ENCODE measurements at regions not wholly inside any gene's neighbourhood (a gene's known extent, or its start where the extent isn't known, plus 50 kb on each side); places are given as distances from the start of the nearest gene placed in this dataset.

GRCh38 chr12:124718458-124718857 is 145.2 kb downstream of the SCARB1 start:
- no peak overlapping the region for H2AK5ac ChIP-seq (ENCODE audit: low read length)
- no CpG with 5 or more reads among the region's 8 CpGs for WGBS (ENCODE audit: extremely low coverage, insufficient coverage, insufficient read length)
- no peak overlapping the region for H2BK12ac ChIP-seq (ENCODE audit: low read length)
- no peaks in the 10 kb centered on the region for H3K79me2 ChIP-seq (ENCODE audit: control insufficient read depth, insufficient read depth, low read length, poor library complexity)
- H4K8ac ChIP-seq (ENCODE audit: low read depth, low read length): no peak overlapping the region
- H4K91ac ChIP-seq (ENCODE audit: low read depth, low read length): no peak overlapping the region
- H3K4me2 ChIP-seq (ENCODE audit: low read length): no peak overlapping the region
- H3K9ac ChIP-seq (ENCODE audit: low read length): no peak overlapping the region
- peaks cover 2% of the 10 kb centered on the region for H3K9me3 ChIP-seq (ENCODE audit: insufficient read depth, low read depth, low read length)
- no peak overlapping the region for H4K12ac ChIP-seq (ENCODE audit: low read depth, low read length)
- no peak overlapping the region for H2BK120ac ChIP-seq (ENCODE audit: insufficient read depth, low read length, poor library complexity)
- H3K14ac ChIP-seq (ENCODE audit: low read length): no peak overlapping the region
- no peaks in the 10 kb centered on the region for H3K27me3 ChIP-seq (ENCODE audit: insufficient read depth, low read length)
- H3K18ac ChIP-seq (ENCODE audit: low read length): no peak overlapping the region
- H3K23ac ChIP-seq (ENCODE audit: low read length): no peak overlapping the region
- H3K4me1 ChIP-seq (ENCODE audit: control insufficient read depth in 1 of 2, insufficient read depth in 2 of 2, low read length in 2 of 2): peaks cover 0 to 12% of the 10 kb centered on the region in 2 experiments
- H3K36me3 ChIP-seq (ENCODE audit: control insufficient read depth in 1 of 2, insufficient read depth in 2 of 2, low read length in 2 of 2): no peaks in the 10 kb centered on the region
- no peaks in the 10 kb centered on the region for H3K79me1 ChIP-seq (ENCODE audit: low read length)
- no peak overlapping the region for H3K27ac ChIP-seq (ENCODE audit: low read depth, low read length)
- H3K4ac ChIP-seq (ENCODE audit: low read depth, low read length): no peak overlapping the region
- no peak overlapping the region for H3K4me3 ChIP-seq (ENCODE audit: low read depth, low read length)
- DNase-seq: no peak
- no peak overlapping the region for H2BK5ac ChIP-seq (ENCODE audit: low read depth, low read length, poor library complexity)
- no peak overlapping the region for H2AFZ ChIP-seq (ENCODE audit: insufficient read depth, low read length, poor library complexity)

GRCh38 chr12:124718036-124718435 is 145.6 kb downstream of the SCARB1 start:
- H2BK120ac ChIP-seq (ENCODE audit: insufficient read depth, low read length, poor library complexity): no peak overlapping the region
- no peak overlapping the region for H3K4ac ChIP-seq (ENCODE audit: low read depth, low read length)
- no peak overlapping the region for H3K14ac ChIP-seq (ENCODE audit: low read length)
- H3K27ac ChIP-seq (ENCODE audit: low read depth, low read length): no peak overlapping the region
- no peak overlapping the region for H2AK5ac ChIP-seq (ENCODE audit: low read length)
- H2BK5ac ChIP-seq (ENCODE audit: low read depth, low read length, poor library complexity): no peak overlapping the region
- H3K4me3 ChIP-seq (ENCODE audit: low read depth, low read length): no peak overlapping the region
- H3K4me1 ChIP-seq (ENCODE audit: control insufficient read depth in 1 of 2, insufficient read depth in 2 of 2, low read length in 2 of 2): peaks cover 3 to 14% of the 10 kb centered on the region in 2 experiments
- H2AFZ ChIP-seq (ENCODE audit: insufficient read depth, low read length, poor library complexity): no peak overlapping the region
- H3K9ac ChIP-seq (ENCODE audit: low read length): no peak overlapping the region
- no peak overlapping the region for H4K8ac ChIP-seq (ENCODE audit: low read depth, low read length)
- H3K79me1 ChIP-seq (ENCODE audit: low read length): no peaks in the 10 kb centered on the region
- H3K27me3 ChIP-seq (ENCODE audit: insufficient read depth, low read length): no peaks in the 10 kb centered on the region
- no peak for DNase-seq
- H3K79me2 ChIP-seq (ENCODE audit: control insufficient read depth, insufficient read depth, low read length, poor library complexity): no peaks in the 10 kb centered on the region
- no peak overlapping the region for H3K4me2 ChIP-seq (ENCODE audit: low read length)
- WGBS (ENCODE audit: extremely low coverage, insufficient coverage, insufficient read length): no CpG with 5 or more reads among the region's 14 CpGs
- no peak overlapping the region for H3K23ac ChIP-seq (ENCODE audit: low read length)
- no peak overlapping the region for H3K18ac ChIP-seq (ENCODE audit: low read length)
- H4K91ac ChIP-seq (ENCODE audit: low read depth, low read length): no peak overlapping the region
- no peaks in the 10 kb centered on the region for H3K36me3 ChIP-seq (ENCODE audit: control insufficient read depth in 1 of 2, insufficient read depth in 2 of 2, low read length in 2 of 2)
- peaks cover 2% of the 10 kb centered on the region for H3K9me3 ChIP-seq (ENCODE audit: insufficient read depth, low read depth, low read length)
- no peak overlapping the region for H2BK12ac ChIP-seq (ENCODE audit: low read length)
- no peak overlapping the region for H4K12ac ChIP-seq (ENCODE audit: low read depth, low read length)

- Histone ChIP-seq H3K79me2 (ENCODE audit: control insufficient read depth, insufficient read depth, low read length, poor library complexity) (no peaks in the 10 kb centered on the region), H3K4me1 (ENCODE audit: control insufficient read depth in 1 of 2, insufficient read depth in 2 of 2, low read length in 2 of 2) (peaks cover 3 to 14% of the 10 kb centered on the region in 2 experiments)
- no CpG with 5 or more reads among the region's 4 CpGs for WGBS (ENCODE audit: extremely low coverage, insufficient coverage, insufficient read length)
These were observed 146.3 kb downstream of the SCARB1 start for GRCh38 chr12:124717318-124717717.

GRCh38 chr12:124716208-124717130 is 147.2 kb downstream of the SCARB1 start:
- H3K79me1 ChIP-seq (ENCODE audit: low read length): no peaks in the 10 kb centered on the region
- no peak overlapping the region for H4K12ac ChIP-seq (ENCODE audit: low read depth, low read length)
- no peak overlapping the region for H3K4me3 ChIP-seq (ENCODE audit: low read depth, low read length)
- H4K8ac ChIP-seq (ENCODE audit: low read depth, low read length): no peak overlapping the region
- no peak overlapping the region for H3K14ac ChIP-seq (ENCODE audit: low read length)
- no CpG with 5 or more reads among the region's 22 CpGs for WGBS (ENCODE audit: extremely low coverage, insufficient coverage, insufficient read length)
- no peaks in the 10 kb centered on the region for H3K27me3 ChIP-seq (ENCODE audit: insufficient read depth, low read length)
- H3K27ac ChIP-seq (ENCODE audit: low read depth, low read length): no peak overlapping the region
- H2AFZ ChIP-seq (ENCODE audit: insufficient read depth, low read length, poor library complexity): no peak overlapping the region
- H3K23ac ChIP-seq (ENCODE audit: low read length): no peak overlapping the region
- H3K79me2 ChIP-seq (ENCODE audit: control insufficient read depth, insufficient read depth, low read length, poor library complexity): no peaks in the 10 kb centered on the region
- no peak overlapping the region for H2AK5ac ChIP-seq (ENCODE audit: low read length)
- H3K36me3 ChIP-seq (ENCODE audit: control insufficient read depth in 1 of 2, insufficient read depth in 2 of 2, low read length in 2 of 2): no peaks in the 10 kb centered on the region
- no peak overlapping the region for H3K4me2 ChIP-seq (ENCODE audit: low read length)
- no peak overlapping the region for H3K9ac ChIP-seq (ENCODE audit: low read length)
- H2BK12ac ChIP-seq (ENCODE audit: low read length): no peak overlapping the region
- H3K18ac ChIP-seq (ENCODE audit: low read length): no peak overlapping the region
- no peak for DNase-seq
- H2BK120ac ChIP-seq (ENCODE audit: insufficient read depth, low read length, poor library complexity): no peak overlapping the region
- no peak overlapping the region for H4K91ac ChIP-seq (ENCODE audit: low read depth, low read length)
- H2BK5ac ChIP-seq (ENCODE audit: low read depth, low read length, poor library complexity): no peak overlapping the region
- peaks cover 2% of the 10 kb centered on the region for H3K9me3 ChIP-seq (ENCODE audit: insufficient read depth, low read depth, low read length)
- no peak overlapping the region for H3K4ac ChIP-seq (ENCODE audit: low read depth, low read length)
- H3K4me1 ChIP-seq (ENCODE audit: control insufficient read depth in 1 of 2, insufficient read depth in 2 of 2, low read length in 2 of 2): peaks cover 3 to 14% of the 10 kb centered on the region in 2 experiments

More at GRCh38 chr12:124717318-124717717, 146.3 kb downstream of the SCARB1 start:
- Histone ChIP-seq H3K79me1 (ENCODE audit: low read length) (no peaks in the 10 kb centered on the region), H4K8ac (ENCODE audit: low read depth, low read length) (no peak overlapping the region), H3K23ac (ENCODE audit: low read length) (no peak overlapping the region), H3K9ac (ENCODE audit: low read length) (no peak overlapping the region), H3K9me3 (ENCODE audit: insufficient read depth, low read depth, low read length) (peaks cover 2% of the 10 kb centered on the region), H3K36me3 (ENCODE audit: control insufficient read depth in 1 of 2, insufficient read depth in 2 of 2, low read length in 2 of 2) (no peaks in the 10 kb centered on the region), H3K27ac (ENCODE audit: low read depth, low read length) (no peak overlapping the region), H3K4me3 (ENCODE audit: low read depth, low read length) (no peak overlapping the region), H2BK12ac (ENCODE audit: low read length) (no peak overlapping the region), H3K4ac (ENCODE audit: low read depth, low read length) (no peak overlapping the region), H2BK120ac (ENCODE audit: insufficient read depth, low read length, poor library complexity) (no peak overlapping the region), H2BK5ac (ENCODE audit: low read depth, low read length, poor library complexity) (no peak overlapping the region), H2AK5ac (ENCODE audit: low read length) (no peak overlapping the region), H3K18ac (ENCODE audit: low read length) (no peak overlapping the region), H3K4me2 (ENCODE audit: low read length) (no peak overlapping the region), H3K14ac (ENCODE audit: low read length) (no peak overlapping the region), H4K12ac (ENCODE audit: low read depth, low read length) (no peak overlapping the region), H2AFZ (ENCODE audit: insufficient read depth, low read length, poor library complexity) (no peak overlapping the region), H4K91ac (ENCODE audit: low read depth, low read length) (no peak overlapping the region), H3K27me3 (ENCODE audit: insufficient read depth, low read length) (no peaks in the 10 kb centered on the region)
- no peak for DNase-seq

Measured in trophoblast cell (in vitro differentiated cells and primary cell).